Kidney capillary endothelial cell (primary cell): ENCODE measurements at regions not wholly inside any gene's neighbourhood (a gene's known extent, or its start where the extent isn't known, plus 50 kb on each side); places are given as distances from the start of the nearest gene placed in this dataset.

Experiments used
- DNase-seq: peaks from one replicate; pipeline ENCODE4 v3.0.0-alpha.2; 2018; ENCODE audit warnings: low spot score

GRCh38 chr4:1495416-1496115 is 89.3 kb upstream of the NKX1-1 start:
- DNase-seq, result no peak

- no peak for DNase-seq
Measured at GRCh38 chr4:1494416-1495315, 88.4 kb upstream of the NKX1-1 start.

- DNase-seq, result no peak
Measured at GRCh38 chr4:1493540-1494287, 87.5 kb upstream of the NKX1-1 start.

- no peak for DNase-seq
Measured at GRCh38 chr4:1492651-1493539, 86.7 kb upstream of the NKX1-1 start.

GRCh38 chr4:1492142-1492457 is 85.9 kb upstream of the NKX1-1 start:
- DNase-seq, result no peak

- DNase-seq, result no peak
Measured at GRCh38 chr4:1491328-1492141, 85.3 kb upstream of the NKX1-1 start.

- DNase-seq, result no peak
Measured at GRCh38 chr4:1490654-1491327, 84.5 kb upstream of the NKX1-1 start.

- DNase-seq, result no peak
Measured at GRCh38 chr4:1490011-1490653, 83.9 kb upstream of the NKX1-1 start.

GRCh38 chr4:1489639-1489995 is 83.4 kb upstream of the NKX1-1 start:
- no peak for DNase-seq

- no peak for DNase-seq
Measured at GRCh38 chr4:1488831-1489638, 82.8 kb upstream of the NKX1-1 start.

GRCh38 chr4:1488357-1488756 is 82.1 kb upstream of the NKX1-1 start:
- DNase-seq, result no peak

GRCh38 chr4:1487761-1488160 is 81.5 kb upstream of the NKX1-1 start:
- DNase-seq, result no peak

GRCh38 chr4:1487106-1487505 is 80.9 kb upstream of the NKX1-1 start:
- DNase-seq, result no peak

- no peak for DNase-seq
Measured at GRCh38 chr4:1485280-1485679, 79.0 kb upstream of the NKX1-1 start.

- no peak for DNase-seq
Measured at GRCh38 chr4:1480720-1481119, 74.5 kb upstream of the NKX1-1 start.

GRCh38 chr4:1479454-1479853 is 73.2 kb upstream of the NKX1-1 start:
- DNase-seq, result no peak

- no peak for DNase-seq
Measured at GRCh38 chr4:1478766-1479355, 72.6 kb upstream of the NKX1-1 start.

GRCh38 chr4:1477045-1477840 is 71.0 kb upstream of the NKX1-1 start:
- no peak for DNase-seq
